ENCODE measurements at regions not wholly inside any gene's neighbourhood (a gene's known extent, or its start where the extent isn't known, plus 50 kb on each side); places are given as distances from the start of the nearest gene placed in this dataset.

- Histone ChIP-seq H3K27me3 (no peaks in the 10 kb centered on the region), H3K27ac (no peak overlapping the region), H3K9me3 (no peaks in the 10 kb centered on the region), H3K4me1 (peaks cover 2% of the 10 kb centered on the region), H3K4me3 (no peak overlapping the region), H3K36me3 (no peaks in the 10 kb centered on the region)
- TF ChIP-seq EP300 (IDR thresholded peaks at IDR 0.05) (no peak), CTCF (IDR thresholded peaks at IDR 0.05) (no peak), POLR2A (IDR thresholded peaks at IDR 0.05) (no peak), POLR2AphosphoS5 (IDR thresholded peaks at IDR 0.05) (no peak)
- no peak for DNase-seq (ENCODE audit: low spot score in 2 of 2)
- WGBS = 76% methylated on average over 1 of the region's 1 CpG
Measured at GRCh38 chr9:87088192-87088591, 140.9 kb upstream of the GAS1 start.

GRCh38 chr9:87088621-87089365 is 141.5 kb upstream of the GAS1 start:
- no peaks in the 10 kb centered on the region for H3K9me3 ChIP-seq
- no peaks in the 10 kb centered on the region for H3K36me3 ChIP-seq
- 59% methylated on average over 5 of the region's 5 CpGs for WGBS
- H3K27me3 ChIP-seq = no peaks in the 10 kb centered on the region
- H3K4me1 ChIP-seq = peaks cover 2% of the 10 kb centered on the region
- no peak overlapping the region for H3K27ac ChIP-seq
- no peak overlapping the region for H3K4me3 ChIP-seq
- TF ChIP-seq POLR2A (IDR thresholded peaks at IDR 0.05) (no peak), CTCF (IDR thresholded peaks at IDR 0.05) (no peak), POLR2AphosphoS5 (IDR thresholded peaks at IDR 0.05) (no peak), EP300 (IDR thresholded peaks at IDR 0.05) (no peak)
- no peak for DNase-seq (ENCODE audit: low spot score in 2 of 2)

DNA sequence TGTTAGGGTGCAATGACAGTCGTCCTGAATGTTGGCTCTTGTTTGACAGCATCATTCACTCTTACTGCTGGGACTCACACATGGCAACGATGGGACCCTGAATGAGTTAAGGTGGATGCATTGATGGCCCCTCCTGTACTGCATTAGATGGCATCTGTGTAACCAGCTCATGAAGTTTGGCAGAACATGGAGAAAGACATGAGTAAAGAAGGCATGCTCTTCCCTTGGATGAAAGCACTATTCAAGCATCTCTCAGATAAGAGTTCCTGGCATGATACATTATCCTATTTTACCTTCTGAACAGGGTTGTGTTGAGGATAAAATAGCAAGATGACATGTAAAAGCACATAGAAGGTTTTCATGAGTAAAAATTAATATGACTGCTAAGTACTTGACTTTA is 142.2 kb upstream of the GAS1 start:
- peaks cover 2% of the 10 kb centered on the region for H3K4me1 ChIP-seq
- no peak overlapping the region for H3K4me3 ChIP-seq
- 42% methylated on average over 2 of the region's 2 CpGs for WGBS
- no peaks in the 10 kb centered on the region for H3K36me3 ChIP-seq
- H3K9me3 ChIP-seq = no peaks in the 10 kb centered on the region
- TF ChIP-seq POLR2A (IDR thresholded peaks at IDR 0.05) (no peak), CTCF (IDR thresholded peaks at IDR 0.05) (no peak), POLR2AphosphoS5 (IDR thresholded peaks at IDR 0.05) (no peak), EP300 (IDR thresholded peaks at IDR 0.05) (no peak)
- DNase-seq (ENCODE audit: low spot score in 2 of 2) = no peak
- H3K27ac ChIP-seq = no peak overlapping the region
- no peaks in the 10 kb centered on the region for H3K27me3 ChIP-seq

GRCh38 chr9:87089929-87090328 is 142.6 kb upstream of the GAS1 start:
- TF ChIP-seq EP300 (IDR thresholded peaks at IDR 0.05) = no peak
- no peak for TF ChIP-seq POLR2AphosphoS5 (IDR thresholded peaks at IDR 0.05)
- TF ChIP-seq POLR2A (IDR thresholded peaks at IDR 0.05) = no peak
- TF ChIP-seq CTCF (IDR thresholded peaks at IDR 0.05) = no peak
- Histone ChIP-seq H3K27ac (no peak overlapping the region), H3K9me3 (no peaks in the 10 kb centered on the region), H3K27me3 (no peaks in the 10 kb centered on the region), H3K36me3 (no peaks in the 10 kb centered on the region), H3K4me3 (no peak overlapping the region), H3K4me1 (peaks cover 2% of the 10 kb centered on the region)
- DNase-seq (ENCODE audit: low spot score in 2 of 2) = no peak

GRCh38 chr9:87093777-87094176 is 146.5 kb upstream of the GAS1 start:
- Histone ChIP-seq H3K27ac (no peak overlapping the region), H3K27me3 (no peaks in the 10 kb centered on the region), H3K9me3 (no peaks in the 10 kb centered on the region), H3K4me1 (peaks cover 2% of the 10 kb centered on the region), H3K4me3 (no peak overlapping the region), H3K36me3 (no peaks in the 10 kb centered on the region)
- TF ChIP-seq POLR2A (IDR thresholded peaks at IDR 0.05) (no peak), POLR2AphosphoS5 (IDR thresholded peaks at IDR 0.05) (no peak), CTCF (IDR thresholded peaks at IDR 0.05) (no peak), EP300 (IDR thresholded peaks at IDR 0.05) (no peak)
- WGBS = 96% methylated on average over 3 of the region's 3 CpGs
- no peak for DNase-seq (ENCODE audit: low spot score in 2 of 2)

All from suprapubic skin (tissue), 4 donors.